GM12878 (cell line): ENCODE measurements at regions not wholly inside any gene's neighbourhood (a gene's known extent, or its start where the extent isn't known, plus 50 kb on each side); places are given as distances from the start of the nearest gene placed in this dataset.

Experiments
- CTCF ChIP-seq, 3 experiments: IDR thresholded peaks in 2 of 3; conservative IDR thresholded peaks in 1 of 3; 2 replicates each; pipeline ENCODE4 v1.5.1; 2011; ENCODE audit warnings: low read depth in 3 of 3, low read length in 3 of 3, mild to moderate bottlenecking in 3 of 3, control low read depth in 2 of 3, moderate library complexity in 2 of 3, inconsistent platforms in 1 of 3, mixed read lengths in 1 of 3; ENCODE audit not compliant: control insufficient read depth in 2 of 3, insufficient read depth in 1 of 3; ENCODE audit errors: extremely low read depth in 1 of 3
- FOXM1 ChIP-seq: IDR thresholded peaks from 2 replicates; pipeline ENCODE4 v1.6.1; 2012; ENCODE audit warnings: low read depth, mild to moderate bottlenecking, inconsistent platforms, low read length, moderate library complexity
- TCF3 ChIP-seq: IDR thresholded peaks from 2 replicates; pipeline ENCODE4 v1.6.1; 2012; ENCODE audit warnings: low read depth, mild to moderate bottlenecking, low read length, borderline replicate concordance; ENCODE audit not compliant: insufficient read depth

DNA sequence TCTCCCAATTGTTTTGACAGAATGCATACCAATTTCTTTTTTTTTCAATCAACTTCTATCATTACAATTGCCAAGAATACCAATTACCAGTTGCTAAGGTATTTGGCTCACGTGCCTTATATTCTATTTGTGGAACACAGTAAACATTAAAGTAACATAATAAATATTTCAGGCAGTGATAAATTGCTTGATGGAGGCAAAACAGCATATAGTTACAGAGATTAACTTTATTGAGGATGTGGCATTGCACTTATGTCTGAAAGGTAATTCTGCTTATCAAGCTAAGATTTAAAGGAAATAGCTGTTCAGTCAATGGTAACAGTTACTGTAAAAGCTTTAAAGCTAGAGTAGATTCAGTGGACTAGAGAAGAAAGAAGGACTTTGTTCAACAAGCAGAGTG, 1107.8 kb downstream of the FSCB start:
- TF ChIP-seq FOXM1, result no peak
- TF ChIP-seq CTCF (IDR thresholded peaks at IDR 0.05 in 2 of 3, conservative IDR thresholded peaks at IDR 0.05 in 1 of 3; ENCODE audit: control insufficient read depth in 2 of 3, extremely low read depth in 1 of 3, insufficient read depth in 1 of 3, low read depth in 3 of 3, low read length in 3 of 3), result no peak
- TF ChIP-seq TCF3, result no peak
